GM12892 (cell line): ENCODE measurements at regions not wholly inside any gene's neighbourhood (a gene's known extent, or its start where the extent isn't known, plus 50 kb on each side); places are given as distances from the start of the nearest gene placed in this dataset.

Experiments used
- POLR2AphosphoS5 ChIP-seq: IDR thresholded peaks from 2 replicates; pipeline ENCODE4 v1.6.1; 2011; ENCODE audit warnings: low read depth, low read length, control low read depth
- TAF1 ChIP-seq: IDR thresholded peaks from 2 replicates; pipeline ENCODE4 v1.6.1; 2011; ENCODE audit warnings: low read depth, mild to moderate bottlenecking, control low read depth, low read length, borderline replicate concordance

DNA sequence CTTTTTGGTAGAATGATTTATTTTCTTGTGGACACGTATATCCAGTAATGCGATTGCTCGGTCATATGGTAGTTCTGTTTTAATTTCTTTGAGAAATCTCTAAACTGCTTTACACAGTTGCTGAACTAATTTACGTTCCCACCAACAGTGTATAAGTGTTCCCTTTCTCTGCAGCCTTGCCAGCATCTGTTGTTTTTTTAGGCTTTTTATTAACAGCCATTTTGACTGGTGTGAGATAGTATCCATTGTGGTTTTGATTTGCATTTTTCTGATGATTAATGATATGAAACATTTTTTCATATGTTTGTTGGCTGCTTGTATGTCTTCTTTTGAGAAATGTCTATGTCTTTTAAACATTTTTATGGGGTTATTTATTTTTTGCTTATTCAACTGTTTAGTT is 196.7 kb downstream of the MOXD1 start:
- TF ChIP-seq POLR2AphosphoS5 (no peak), TAF1 (no peak)
